Neural cell (in vitro differentiated cells): ENCODE measurements at regions not wholly inside any gene's neighbourhood (a gene's known extent, or its start where the extent isn't known, plus 50 kb on each side); places are given as distances from the start of the nearest gene placed in this dataset.

Experiments used
- H2AFZ ChIP-seq: fragments of 200-600, 300-800 bp; sonication (generic), shearing (Covaris generic); 2 replicates; pipeline ENCODE4 v1.6.0; 2014; ENCODE audit warnings: low read depth, mild to moderate bottlenecking, antibody characterized with exemption, low read length, moderate library complexity
- H3F3A ChIP-seq: fragments of 200-600 bp; shearing (Covaris generic); 2 replicates; pipeline ENCODE4 v1.6.1; 2016; ENCODE audit warnings: mild to moderate bottlenecking, moderate library complexity, mixed read lengths, antibody characterized with exemption, low read length; ENCODE audit not compliant: insufficient read depth, poor library complexity, severe bottlenecking
- H3K27ac ChIP-seq: fragments of 200-600, 300-800 bp; sonication (generic), shearing (Covaris generic); 2 replicates; pipeline ENCODE4 v1.5.1; 2014; ENCODE audit warnings: mild to moderate bottlenecking, low read length, moderate library complexity
- H3K27me3 ChIP-seq: fragments of 300-800, 200-600 bp; sonication (generic), shearing (Covaris generic); 2 replicates; pipeline ENCODE4 v1.6.0; 2014; ENCODE audit warnings: mild to moderate bottlenecking, low read depth, low read length, moderate library complexity; ENCODE audit not compliant: insufficient read depth
- H3K36me3 ChIP-seq: fragments of 300-800, 200-600 bp; sonication (generic), shearing (Covaris generic); 2 replicates; pipeline ENCODE4 v1.5.1; 2014; ENCODE audit warnings: mild to moderate bottlenecking, antibody characterized with exemption, low read length, moderate library complexity; ENCODE audit not compliant: insufficient read depth
- H3K4me2 ChIP-seq: fragments of 300-800, 200-600 bp; sonication (generic), shearing (Covaris generic); 2 replicates; pipeline ENCODE4 v1.6.0; 2014; ENCODE audit warnings: mild to moderate bottlenecking, low read length
- H3K4me3 ChIP-seq: fragments of 300-800, 200-600 bp; sonication (generic), shearing (Covaris generic); 2 replicates; pipeline ENCODE4 v1.5.1; 2014; ENCODE audit warnings: mild to moderate bottlenecking, low read length, moderate library complexity
- H3K79me2 ChIP-seq: fragments of 200-600 bp; shearing (Covaris generic); replicated peaks from 2 replicates; pipeline ENCODE4 v1.6.0; 2014; ENCODE audit warnings: mild to moderate bottlenecking, low read length, moderate library complexity; ENCODE audit not compliant: insufficient read depth
- H3K9ac ChIP-seq: fragments of 300-800, 200-600 bp; sonication (generic), shearing (Covaris generic); 2 replicates; pipeline ENCODE4 v1.6.1; 2016; ENCODE audit warnings: mild to moderate bottlenecking, low read length, mixed read lengths
- H3K9me2 ChIP-seq: fragments of 200-600 bp; shearing (Covaris generic); 2 replicates; pipeline ENCODE4 v1.6.1; 2016; ENCODE audit warnings: mild to moderate bottlenecking, low read length, mixed read lengths; ENCODE audit not compliant: insufficient read depth
- H3K9me3 ChIP-seq: fragments of 200-600, 300-800 bp; sonication (generic), shearing (Covaris generic); 2 replicates; pipeline ENCODE4 v1.6.1; 2016; ENCODE audit warnings: mild to moderate bottlenecking, mixed run types, low read length, moderate library complexity, mixed read lengths
- H4K20me1 ChIP-seq: fragments of 200-600 bp; shearing (Covaris generic); 2 replicates; pipeline ENCODE4 v1.6.1; 2016; ENCODE audit warnings: mild to moderate bottlenecking, mixed run types; ENCODE audit not compliant: insufficient read depth
- CTCF ChIP-seq: fragments of 450-650 bp; IDR thresholded peaks from 2 replicates; pipeline ENCODE4 v1.5.1; 2014; ENCODE audit warnings: antibody characterized with exemption, mild to moderate bottlenecking, moderate library complexity; ENCODE audit not compliant: poor library complexity, severe bottlenecking
- EP300 ChIP-seq: fragments of 450-650 bp; conservative IDR thresholded peaks from 2 replicates; pipeline ENCODE4 v1.6.1; 2014; ENCODE audit warnings: antibody characterized with exemption, mild to moderate bottlenecking, moderate library complexity; ENCODE audit not compliant: poor library complexity, severe bottlenecking
- EZH2 ChIP-seq: fragments of 200-600, 300-800 bp; shearing (Covaris generic), sonication (generic); IDR thresholded peaks from 2 replicates; pipeline ENCODE4 v1.6.1; 2014; ENCODE audit warnings: antibody characterized with exemption, low read length, borderline replicate concordance, mild to moderate bottlenecking; ENCODE audit not compliant: insufficient read depth, poor library complexity, severe bottlenecking
- MXI1 ChIP-seq: fragments of 450-650 bp; conservative IDR thresholded peaks from 2 replicates; pipeline ENCODE4 v1.6.1; 2014; ENCODE audit warnings: antibody characterized with exemption, mild to moderate bottlenecking; ENCODE audit not compliant: poor library complexity, severe bottlenecking
- POLR2AphosphoS5 ChIP-seq: IDR thresholded peaks from 2 replicates; pipeline ENCODE4 v1.6.1; 2012
- RAD21 ChIP-seq: fragments of 450-650 bp; conservative IDR thresholded peaks from 2 replicates; pipeline ENCODE4 v1.6.1; 2014; ENCODE audit warnings: antibody characterized with exemption, mild to moderate bottlenecking, moderate library complexity
- REST ChIP-seq: IDR thresholded peaks from 2 replicates; pipeline ENCODE4 v1.6.1; 2012; ENCODE audit warnings: borderline replicate concordance
- SMC3 ChIP-seq: fragments of 450-650 bp; conservative IDR thresholded peaks from 2 replicates; pipeline ENCODE4 v1.6.1; 2014; ENCODE audit warnings: antibody characterized with exemption, mild to moderate bottlenecking, moderate library complexity; ENCODE audit not compliant: poor library complexity
- TAF1 ChIP-seq: IDR thresholded peaks from 2 replicates; pipeline ENCODE4 v1.6.1; 2012; ENCODE audit warnings: low read depth

DNA sequence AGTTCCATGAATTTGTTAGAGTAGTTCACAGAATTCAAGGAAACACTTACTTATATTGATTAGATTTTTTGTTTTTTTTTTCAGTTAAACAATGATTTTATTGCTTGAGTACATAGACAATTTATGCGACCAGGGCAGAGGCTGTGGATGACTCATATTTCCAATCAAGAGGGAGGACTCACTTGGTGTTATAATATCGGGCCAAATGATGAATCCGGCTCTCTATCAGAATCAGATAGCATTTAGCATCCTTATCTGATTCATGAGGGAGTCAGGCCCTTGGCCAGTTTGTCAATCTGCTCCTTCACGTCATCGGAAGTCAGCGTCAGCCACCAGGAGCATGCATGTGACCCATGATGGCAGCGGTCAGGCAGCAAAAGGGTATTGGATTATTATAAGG lies 82.3 kb upstream of the HUWE1 start:
- no peak for TF ChIP-seq MXI1
- no peak for TF ChIP-seq EP300
- TF ChIP-seq SMC3, result no peak
- TF ChIP-seq POLR2AphosphoS5, result no peak
- TF ChIP-seq EZH2, result no peak
- TF ChIP-seq CTCF, result no peak
- no peak for TF ChIP-seq REST
- TF ChIP-seq RAD21, result no peak
- TF ChIP-seq TAF1, result no peak
- H3K27ac ChIP-seq, result no peak overlapping the region

GRCh38 chrX:53768451-53768850 lies 81.9 kb upstream of the HUWE1 start:
- no peaks in the 10 kb centered on the region for H3F3A ChIP-seq
- no peaks in the 10 kb centered on the region for H3K9me3 ChIP-seq
- no peaks in the 10 kb centered on the region for H3K36me3 ChIP-seq
- H3K9ac ChIP-seq, result no peak overlapping the region
- no peaks in the 10 kb centered on the region for H3K27me3 ChIP-seq
- H2AFZ ChIP-seq, result no peak overlapping the region
- H4K20me1 ChIP-seq, result no peaks in the 10 kb centered on the region
- H3K4me2 ChIP-seq, result no peak overlapping the region
- H3K79me2 ChIP-seq, result no peaks in the 10 kb centered on the region
- H3K9me2 ChIP-seq, result no peaks in the 10 kb centered on the region
- TF ChIP-seq MXI1 (no peak), EP300 (no peak), RAD21 (no peak), REST (no peak), TAF1 (no peak), POLR2AphosphoS5 (no peak), SMC3 (no peak)
- no peak overlapping the region for H3K27ac ChIP-seq
- no peak overlapping the region for H3K4me3 ChIP-seq

More for the DNA sequence above, 82.3 kb upstream of the HUWE1 start:
- H3K9me3 ChIP-seq, result no peaks in the 10 kb centered on the region
- H3K4me3 ChIP-seq, result no peak overlapping the region
- no peaks in the 10 kb centered on the region for H3K9me2 ChIP-seq
- no peak overlapping the region for H3K9ac ChIP-seq
- no peaks in the 10 kb centered on the region for H3K79me2 ChIP-seq
- no peaks in the 10 kb centered on the region for H3K36me3 ChIP-seq
- H3K4me2 ChIP-seq, result no peak overlapping the region
- no peak overlapping the region for H2AFZ ChIP-seq
- H3K27me3 ChIP-seq, result no peaks in the 10 kb centered on the region
- H3F3A ChIP-seq, result no peaks in the 10 kb centered on the region
- no peaks in the 10 kb centered on the region for H4K20me1 ChIP-seq
